Endodermal cell (in vitro differentiated cells): ENCODE measurements at regions not wholly inside any gene's neighbourhood (a gene's known extent, or its start where the extent isn't known, plus 50 kb on each side); places are given as distances from the start of the nearest gene placed in this dataset.
A peak's percentile ranks its signal among the peaks of the same experiment; 100 is the strongest.
"Not testable (repeated sequence)": the region's sequence is repeated elsewhere in the genome, so short reads cannot be mapped to it uniquely, and the experiment has no call there.

Experiments
- DNase-seq: peaks from one replicate; pipeline ENCODE4 v3.0.0-alpha.2; 2017
- H3K27ac ChIP-seq: 2 replicates; pipeline ENCODE4 v1.5.1; 2013; ENCODE audit warnings: mild to moderate bottlenecking, low read depth, low read length, moderate library complexity
- H3K27me3 ChIP-seq: 2 replicates; pipeline ENCODE4 v1.6.1; 2013; ENCODE audit warnings: mild to moderate bottlenecking, low read length, moderate library complexity; ENCODE audit not compliant: insufficient read depth, control insufficient read depth, poor library complexity, severe bottlenecking
- H3K36me3 ChIP-seq: 2 replicates; pipeline ENCODE4 v1.7.0; 2013; ENCODE audit warnings: mild to moderate bottlenecking, low read length, moderate library complexity; ENCODE audit not compliant: control insufficient read depth, insufficient read depth
- H3K4me1 ChIP-seq: one replicate; pipeline ENCODE4 v1.7.0; 2013; ENCODE audit warnings: low read length; ENCODE audit not compliant: control insufficient read depth, insufficient read depth
- H3K4me3 ChIP-seq: 2 replicates; pipeline ENCODE4 v1.5.1; 2013; ENCODE audit warnings: mild to moderate bottlenecking, low read length, moderate library complexity
- H3K9ac ChIP-seq: 2 replicates; pipeline ENCODE4 v1.6.1; 2013; ENCODE audit warnings: mild to moderate bottlenecking, low read length, moderate library complexity; ENCODE audit not compliant: poor library complexity, severe bottlenecking; ENCODE audit errors: extremely low read depth
- H3K9me3 ChIP-seq: 2 replicates; pipeline ENCODE4 v1.6.1; 2013; ENCODE audit warnings: mild to moderate bottlenecking, low read length, moderate library complexity; ENCODE audit not compliant: control insufficient read depth
- H3K27ac Mint-ChIP-seq: 2 replicates; pipeline ENCODE4 v1.8.0; 2020; ENCODE audit warnings: mixed read lengths
- H3K27me3 Mint-ChIP-seq: 2 replicates; pipeline ENCODE4 v1.8.0; 2021; ENCODE audit warnings: mild to moderate bottlenecking, mixed read lengths; ENCODE audit not compliant: insufficient read depth
- H3K36me3 Mint-ChIP-seq: 2 replicates; pipeline ENCODE4 v1.8.0; 2020; ENCODE audit warnings: low read depth, mixed read lengths
- H3K4me1 Mint-ChIP-seq: 2 replicates; pipeline ENCODE4 v1.8.0; 2020; ENCODE audit warnings: mixed read lengths
- H3K4me3 Mint-ChIP-seq: 2 replicates; pipeline ENCODE4 v1.8.0; 2020; ENCODE audit warnings: mild to moderate bottlenecking, moderate library complexity, mixed read lengths
- H3K9me3 Mint-ChIP-seq: 2 replicates; pipeline ENCODE4 v1.8.0; 2020; ENCODE audit warnings: mild to moderate bottlenecking, mixed read lengths
- CTCF ChIP-seq: fragments of 200-600 bp; sonication (generic); conservative IDR thresholded peaks from 2 replicates; pipeline ENCODE4 v1.5.0; 2021; ENCODE audit warnings: antibody characterized with exemption, mild to moderate bottlenecking
- WGBS, 2 experiments: methylation state at CpG; one replicate each; pipeline versions ENCODE4 v1.1.5 to v1.1.7; 2013; ENCODE audit warnings: missing lambda C conversion rate in 2 of 2, mixed read lengths in 1 of 2; ENCODE audit not compliant: insufficient coverage in 1 of 2, insufficient read length in 1 of 2; 5-methylcytosine and 5-hydroxymethylcytosine counted together

- H3K9me3 Mint-ChIP-seq, H3K4me1 ChIP-seq, H3K27me3 Mint-ChIP-seq, H3K9me3 ChIP-seq, DNase-seq, H3K36me3 Mint-ChIP-seq, H3K4me3 Mint-ChIP-seq, H3K27me3 ChIP-seq, H3K9ac ChIP-seq, H3K27ac Mint-ChIP-seq, H3K27ac ChIP-seq, H3K4me1 Mint-ChIP-seq, H3K4me3 ChIP-seq, H3K36me3 ChIP-seq: not testable (repeated sequence)
- peak; percentile 14 for TF ChIP-seq CTCF
Measured at GRCh38 chr1:206335162-206335561, 131.8 kb downstream of the SRGAP2 start.

- not testable (repeated sequence) for H3K27me3 ChIP-seq, H3K9me3 ChIP-seq, H3K4me1 Mint-ChIP-seq, DNase-seq, H3K27ac Mint-ChIP-seq, H3K4me3 ChIP-seq, H3K9ac ChIP-seq, H3K36me3 ChIP-seq, H3K9me3 Mint-ChIP-seq, H3K27ac ChIP-seq, H3K4me1 ChIP-seq, H3K36me3 Mint-ChIP-seq, H3K4me3 Mint-ChIP-seq, H3K27me3 Mint-ChIP-seq
- WGBS, 2 experiments = 93% methylated on average over 2 of the region's 10 CpGs; no CpG with 5 or more reads in 1 of the 2 experiments
Measured at GRCh38 chr1:206335875-206336846, 132.8 kb downstream of the SRGAP2 start.

- H3K9ac ChIP-seq, H3K4me1 Mint-ChIP-seq, H3K27ac Mint-ChIP-seq, H3K9me3 Mint-ChIP-seq, H3K4me1 ChIP-seq, H3K9me3 ChIP-seq, H3K27ac ChIP-seq, H3K27me3 Mint-ChIP-seq, H3K4me3 Mint-ChIP-seq, H3K36me3 ChIP-seq, H3K4me3 ChIP-seq, H3K27me3 ChIP-seq, H3K36me3 Mint-ChIP-seq: not testable (repeated sequence)
- 40% methylated on average over 1 of the region's 4 CpGs; no CpG with 5 or more reads in 1 of the 2 experiments for WGBS, 2 experiments
- DNase-seq = peak; percentile 25
Measured at GRCh38 chr1:206337024-206337423, 133.3 kb upstream of the IKBKE start.

- H3K9me3 ChIP-seq, H3K4me1 Mint-ChIP-seq, H3K9ac ChIP-seq, H3K27ac ChIP-seq, H3K36me3 ChIP-seq, H3K9me3 Mint-ChIP-seq, H3K27me3 ChIP-seq, H3K4me1 ChIP-seq, H3K36me3 Mint-ChIP-seq, H3K4me3 Mint-ChIP-seq, H3K4me3 ChIP-seq, H3K27me3 Mint-ChIP-seq: not testable (repeated sequence)
- H3K27ac Mint-ChIP-seq = peak overlapping the region; percentile 79
- DNase-seq = peak; percentile 14
- 63% methylated on average over 2 of the region's 2 CpGs; no CpG with 5 or more reads in 1 of the 2 experiments for WGBS, 2 experiments
Measured at GRCh38 chr1:206350493-206351275, 119.6 kb upstream of the IKBKE start.

- 27% methylated on average over 3 of the region's 10 CpGs; no CpG with 5 or more reads in 1 of the 2 experiments for WGBS, 2 experiments
- H3K9me3 Mint-ChIP-seq, H3K27ac ChIP-seq, H3K27ac Mint-ChIP-seq, H3K4me1 ChIP-seq, H3K27me3 Mint-ChIP-seq, H3K27me3 ChIP-seq, H3K4me3 ChIP-seq, H3K9me3 ChIP-seq, H3K9ac ChIP-seq, H3K36me3 ChIP-seq, H3K4me1 Mint-ChIP-seq, H3K36me3 Mint-ChIP-seq, H3K4me3 Mint-ChIP-seq: not testable (repeated sequence)
- DNase-seq = peak; percentile 17
Measured at GRCh38 chr1:206351276-206352052, 118.8 kb upstream of the IKBKE start.

GRCh38 chr1:206356310-206356709, 114.0 kb upstream of the IKBKE start:
- not testable (repeated sequence) for H3K9me3 ChIP-seq, H3K9me3 Mint-ChIP-seq, DNase-seq, H3K27ac Mint-ChIP-seq, H3K27me3 ChIP-seq, H3K4me1 ChIP-seq, H3K4me3 Mint-ChIP-seq, H3K4me3 ChIP-seq, H3K27ac ChIP-seq, H3K9ac ChIP-seq, H3K36me3 ChIP-seq, H3K4me1 Mint-ChIP-seq, H3K27me3 Mint-ChIP-seq, H3K36me3 Mint-ChIP-seq
